Endothelial cell of hepatic sinusoid (primary cell): ENCODE measurements at regions not wholly inside any gene's neighbourhood (a gene's known extent, or its start where the extent isn't known, plus 50 kb on each side); places are given as distances from the start of the nearest gene placed in this dataset.
"Not testable (repeated sequence)": the region's sequence is repeated elsewhere in the genome, so short reads cannot be mapped to it uniquely, and the experiment has no call there.

Source experiments
- in situ Hi-C: cut with HindIII; loops from 2 replicates; pipeline ENCODE4 v1.10.0; 2017; ENCODE audit warnings: low sequenced_read_pairs

DNA sequence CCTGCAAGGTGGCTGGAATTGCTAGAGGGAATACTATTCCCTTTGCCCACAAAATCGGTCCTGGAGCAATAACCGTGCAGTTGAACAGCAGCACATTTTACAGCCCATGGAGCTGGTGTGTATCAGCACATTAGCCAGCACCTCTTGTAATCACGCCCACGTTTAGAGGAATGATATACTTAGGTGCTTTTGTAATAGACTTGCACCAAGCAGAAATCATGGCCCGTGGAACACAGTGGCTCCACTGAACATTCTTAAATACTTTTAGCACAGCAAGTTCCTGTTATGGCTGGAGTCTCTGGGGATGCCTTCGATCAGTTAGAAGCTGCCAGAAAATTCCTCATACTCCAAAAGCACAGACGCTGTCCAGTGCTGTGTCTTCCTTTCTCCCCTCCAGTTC lies 218.1 kb upstream of the FAM78B start:
- in situ Hi-C loops = no loop called here

DNA sequence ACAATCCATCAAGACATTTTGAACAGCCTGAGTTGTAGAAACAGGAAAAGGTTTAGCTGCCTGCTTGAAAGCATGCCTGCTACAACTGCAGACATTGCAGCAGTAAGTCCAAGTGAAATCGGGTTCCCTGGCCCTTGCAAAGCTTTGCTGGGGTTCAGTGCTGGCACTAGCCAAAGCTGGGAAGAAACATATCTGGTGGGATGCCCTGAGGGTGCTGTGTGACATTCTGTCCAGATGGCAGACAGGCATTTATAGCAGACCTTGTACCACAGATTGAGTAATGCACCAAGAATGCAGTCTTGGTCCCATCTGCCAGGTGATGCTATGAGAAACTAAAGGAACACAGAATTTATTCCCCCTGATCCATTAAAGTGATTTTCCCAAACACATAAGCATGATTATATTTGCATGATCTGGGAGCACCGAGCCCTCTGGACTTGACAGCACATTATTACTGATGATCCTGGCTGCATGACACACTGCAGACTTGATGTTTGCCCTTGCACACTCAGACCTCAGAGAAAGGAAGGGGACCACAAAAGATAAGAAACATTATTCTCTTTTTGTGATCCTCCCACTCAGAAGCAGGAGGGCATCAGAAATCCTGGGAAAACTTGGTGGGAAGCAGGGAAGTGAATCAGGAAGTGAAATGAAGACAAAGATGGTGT lies 223.7 kb upstream of the FAM78B start:
- in situ Hi-C loops = loop anchor here (5.0 kb wide), 1 partner anchor 62 kb away; no protein-coding TSS in a partner anchor

DNA sequence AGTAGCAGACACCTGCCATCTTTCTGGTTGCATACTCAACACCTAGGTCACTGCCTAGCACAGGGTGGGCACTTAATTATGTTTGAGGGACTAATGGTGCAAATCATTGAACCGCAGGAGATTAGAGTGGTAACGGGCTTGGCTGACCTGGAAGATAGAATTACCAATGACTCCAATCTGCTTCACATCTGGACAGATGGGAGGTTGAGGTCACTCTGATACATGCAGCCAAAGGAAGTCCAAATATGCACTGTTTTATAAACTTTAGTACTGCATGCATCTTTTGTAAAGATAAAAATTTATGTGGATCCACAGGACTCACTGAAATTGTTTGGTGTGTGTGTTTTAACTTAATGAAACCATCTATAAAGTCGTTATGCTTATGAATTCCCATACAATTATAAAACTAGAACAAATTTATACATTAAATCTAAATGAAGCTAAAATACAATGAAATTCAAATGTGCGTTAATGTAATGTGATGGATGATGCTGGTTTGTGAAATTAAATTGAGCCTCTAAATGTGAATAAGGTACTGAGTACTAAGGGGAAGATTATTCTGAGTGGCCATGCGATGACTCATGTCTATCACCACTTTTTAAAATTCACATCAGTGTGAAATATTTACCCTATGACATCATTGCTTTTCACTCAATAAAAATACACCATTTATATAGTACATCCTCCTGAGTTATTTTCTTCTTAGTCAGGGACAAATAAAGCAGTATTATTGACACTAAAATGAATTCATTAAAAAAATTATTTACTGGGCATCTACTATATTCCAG lies 224.7 kb upstream of the FAM78B start:
- in situ Hi-C loops = loop anchor here (5.0 kb wide), 1 partner anchor 61 kb away; no protein-coding TSS in a partner anchor

DNA sequence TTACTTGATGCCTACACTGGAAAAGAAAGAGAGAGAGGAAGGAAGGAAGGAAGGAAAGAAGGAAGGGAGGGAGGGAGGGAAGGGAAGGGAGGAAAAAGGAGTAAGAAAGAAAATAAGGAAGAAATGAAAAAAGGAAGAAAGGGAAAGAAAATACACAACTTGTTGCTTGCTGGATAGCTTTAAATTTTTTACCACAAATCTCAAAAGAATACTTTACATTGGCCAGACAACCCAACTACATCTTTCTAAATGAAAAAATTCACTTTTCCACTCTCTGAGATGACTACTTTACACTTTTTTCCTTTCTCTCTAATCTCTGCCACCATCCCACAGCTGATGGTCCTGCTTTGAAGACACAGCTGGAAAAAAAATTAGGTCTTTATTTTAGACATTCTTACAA lies 228.9 kb upstream of the FAM78B start:
- in situ Hi-C loops = no loop called here

DNA sequence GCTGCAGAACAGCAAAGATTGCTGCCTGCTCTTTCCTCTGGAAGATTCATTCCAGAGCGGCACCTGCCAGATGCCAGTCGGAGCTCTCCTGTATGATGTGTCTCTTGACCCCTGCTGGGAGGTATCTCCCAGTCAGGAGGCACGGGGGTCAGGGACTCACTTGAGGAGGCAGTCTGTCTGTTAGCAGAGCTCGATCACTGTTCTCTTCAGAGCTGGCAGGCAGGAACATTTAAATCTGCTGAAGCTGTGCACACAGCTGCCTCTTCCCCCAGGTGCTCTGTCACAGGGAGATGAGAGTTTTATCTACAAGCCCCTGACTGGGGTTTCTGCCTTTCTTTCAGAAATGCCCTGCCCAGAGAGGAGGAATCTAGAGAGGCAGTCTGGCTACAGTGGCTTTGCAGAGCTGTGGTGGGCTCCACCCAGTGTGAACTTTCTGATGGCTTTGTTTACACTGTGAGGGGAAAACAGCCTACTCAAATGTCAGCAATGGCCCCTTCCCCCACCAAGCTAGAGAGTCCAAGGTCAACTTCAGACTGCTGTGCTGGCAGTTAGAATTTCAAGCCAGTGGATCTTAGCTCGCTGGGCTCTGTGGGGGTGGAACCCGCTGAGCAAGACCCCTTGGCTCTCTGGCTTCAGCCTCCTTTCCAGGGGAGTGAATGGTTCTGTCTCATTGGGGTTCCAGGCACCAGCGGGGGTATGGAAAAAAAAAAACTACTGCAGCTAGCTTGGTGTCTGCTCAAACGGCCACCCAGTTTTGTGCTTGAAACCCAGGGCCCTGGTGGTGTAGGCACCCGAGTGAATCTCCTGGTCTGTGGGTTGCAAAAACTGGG lies 242.7 kb upstream of the FAM78B start:
- in situ Hi-C loops = not testable (repeated sequence)

- in situ Hi-C loops = no loop called here
Measured at GRCh38 chr1:166410083-166410385, 243.2 kb upstream of the FAM78B start.

GRCh38 chr1:166416831-166417230 lies 250.0 kb upstream of the FAM78B start:
- in situ Hi-C loops = not testable (repeated sequence)

DNA sequence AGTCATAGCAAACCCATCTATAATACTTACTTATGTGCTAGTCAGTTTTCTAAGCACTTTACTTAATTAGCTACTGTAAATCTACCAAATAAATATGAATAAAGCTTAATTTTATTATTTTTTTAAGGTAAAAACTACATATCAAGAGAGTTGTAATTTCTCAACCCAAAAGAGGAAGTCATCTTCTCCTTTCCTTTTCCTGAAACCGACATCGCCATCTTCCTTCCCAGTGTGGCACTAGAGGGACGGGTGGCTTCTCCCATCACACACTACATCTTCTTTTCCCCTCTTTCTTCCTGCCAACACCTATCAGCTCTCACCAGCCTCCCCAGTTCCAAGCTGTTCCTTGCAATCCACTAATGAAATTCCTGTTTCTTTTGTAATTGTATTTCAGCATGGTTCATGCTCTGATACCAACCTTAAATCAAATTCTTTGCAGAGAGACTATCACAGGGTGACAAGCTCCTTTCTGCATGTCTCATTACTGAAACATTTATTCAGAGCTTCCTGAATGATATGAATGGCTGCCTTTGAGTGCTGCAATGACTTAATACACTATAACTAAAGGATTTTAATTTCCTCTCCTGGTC lies 251.6 kb upstream of the FAM78B start:
- in situ Hi-C loops = no loop called here

GRCh38 chr1:166422586-166422985 lies 255.8 kb upstream of the FAM78B start:
- in situ Hi-C loops = not testable (repeated sequence)

GRCh38 chr1:166432655-166433054 lies 265.9 kb upstream of the FAM78B start:
- in situ Hi-C loops = no loop called here

GRCh38 chr1:166433404-166434304 lies 266.9 kb upstream of the FAM78B start:
- in situ Hi-C loops = not testable (repeated sequence)

GRCh38 chr1:166457700-166458099 lies 290.9 kb upstream of the FAM78B start:
- in situ Hi-C loops = no loop called here

GRCh38 chr1:166464333-166464732 lies 297.5 kb upstream of the FAM78B start:
- in situ Hi-C loops = no loop called here

DNA sequence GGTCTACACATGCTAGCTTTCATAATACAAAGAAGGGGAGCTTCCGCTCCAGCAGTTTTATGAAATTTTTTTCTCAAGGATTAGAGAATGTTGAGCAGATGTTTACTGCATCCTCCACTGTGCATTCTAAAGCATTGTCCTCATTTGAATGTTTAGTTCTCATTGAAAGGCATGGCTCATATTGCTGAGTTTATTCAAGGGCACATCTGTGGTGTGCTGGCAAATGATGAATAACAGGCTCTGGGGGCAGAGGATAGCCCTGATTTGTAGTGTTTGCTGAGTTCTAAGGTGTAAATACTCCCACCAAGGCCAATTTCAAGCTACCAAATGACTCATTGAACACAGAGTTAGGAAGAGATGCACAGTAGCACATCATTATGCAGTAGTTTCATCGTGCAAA lies 303.2 kb upstream of the FAM78B start:
- in situ Hi-C loops = no loop called here

- in situ Hi-C loops = no loop called here
Measured at GRCh38 chr1:166470441-166470840, 303.6 kb upstream of the FAM78B start.

GRCh38 chr1:166471359-166471758 lies 304.6 kb upstream of the FAM78B start:
- in situ Hi-C loops = no loop called here

DNA sequence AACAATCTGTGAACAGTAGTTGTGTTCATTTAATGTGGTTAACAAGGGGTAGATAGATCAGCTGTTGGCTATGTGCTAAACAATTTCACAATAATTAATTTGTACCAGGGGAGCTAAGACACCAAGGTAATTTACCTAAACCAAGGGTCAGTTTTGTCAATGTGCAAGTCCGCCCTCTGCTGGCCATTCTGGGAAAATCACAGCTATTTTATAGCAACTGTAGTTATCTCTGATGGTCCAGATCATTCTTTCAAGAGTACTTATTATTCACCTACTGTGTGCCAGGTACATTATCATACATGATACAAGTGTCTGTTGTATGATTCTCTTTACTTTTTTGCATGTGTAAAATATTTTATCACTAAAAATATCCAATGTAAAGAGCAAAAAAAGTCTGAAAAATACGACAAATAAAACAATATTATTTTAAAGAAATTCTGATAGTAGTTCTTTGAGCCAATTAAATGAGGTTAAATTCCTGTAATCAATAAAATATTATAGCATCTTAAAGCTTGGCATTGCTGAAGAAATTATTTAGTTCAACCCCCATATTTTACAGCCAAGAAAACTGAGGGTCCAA lies 312.3 kb upstream of the FAM78B start:
- in situ Hi-C loops = no loop called here

DNA sequence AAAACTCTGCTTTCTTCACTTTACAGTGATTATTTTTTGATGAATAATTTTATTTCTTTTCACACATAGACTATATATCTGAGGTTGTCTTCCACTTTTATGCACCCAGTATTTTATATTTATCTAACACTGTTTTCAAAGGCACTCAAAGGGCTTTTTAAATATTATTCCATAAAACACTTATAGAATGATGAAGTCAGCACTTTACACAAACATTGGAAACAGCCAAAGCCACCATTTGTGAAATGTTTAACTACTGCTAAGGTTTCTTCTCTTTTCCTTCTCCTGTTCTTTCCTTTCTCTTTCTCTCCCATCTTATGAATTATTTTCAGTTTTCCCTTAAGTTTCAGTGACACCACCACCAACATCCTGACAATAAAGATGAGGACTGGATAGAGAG lies 317.7 kb upstream of the FAM78B start:
- in situ Hi-C loops = no loop called here

DNA sequence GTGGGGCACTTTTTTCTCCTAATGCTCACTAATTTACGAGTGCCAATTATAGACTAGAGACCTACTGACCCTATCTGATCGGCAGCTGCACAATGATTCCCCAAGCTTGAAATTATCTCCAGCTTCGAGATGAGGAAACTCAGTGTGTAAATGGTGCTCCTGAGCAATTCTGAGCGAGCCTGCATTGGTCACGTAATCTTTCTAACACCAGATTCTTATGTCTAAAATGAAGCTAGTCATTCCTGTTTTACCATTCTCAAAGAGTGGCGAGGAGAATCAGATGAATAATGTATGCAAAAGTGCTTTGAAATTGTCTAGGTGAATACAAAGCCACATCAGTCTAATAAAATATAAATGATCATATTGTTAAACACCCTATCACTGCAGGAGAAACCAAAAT lies 318.1 kb upstream of the FAM78B start:
- in situ Hi-C loops = no loop called here

GRCh38 chr1:166485620-166486019 lies 318.8 kb upstream of the FAM78B start:
- in situ Hi-C loops = no loop called here
